Fibroblast of upper back skin (primary cell): ENCODE measurements at regions not wholly inside any gene's neighbourhood (a gene's known extent, or its start where the extent isn't known, plus 50 kb on each side); places are given as distances from the start of the nearest gene placed in this dataset.
A peak's percentile ranks its signal among the peaks of the same experiment; 100 is the strongest.
"Not testable (repeated sequence)": the region's sequence is repeated elsewhere in the genome, so short reads cannot be mapped to it uniquely, and the experiment has no call there.

ENCODE experiments used
- DNase-seq: peaks from one replicate; pipeline ENCODE4 v3.0.0-alpha.2; 2013

GRCh38 chr3:43838877-43839276 is 148.1 kb downstream of the ABHD5 start:
- DNase-seq: no peak

DNA sequence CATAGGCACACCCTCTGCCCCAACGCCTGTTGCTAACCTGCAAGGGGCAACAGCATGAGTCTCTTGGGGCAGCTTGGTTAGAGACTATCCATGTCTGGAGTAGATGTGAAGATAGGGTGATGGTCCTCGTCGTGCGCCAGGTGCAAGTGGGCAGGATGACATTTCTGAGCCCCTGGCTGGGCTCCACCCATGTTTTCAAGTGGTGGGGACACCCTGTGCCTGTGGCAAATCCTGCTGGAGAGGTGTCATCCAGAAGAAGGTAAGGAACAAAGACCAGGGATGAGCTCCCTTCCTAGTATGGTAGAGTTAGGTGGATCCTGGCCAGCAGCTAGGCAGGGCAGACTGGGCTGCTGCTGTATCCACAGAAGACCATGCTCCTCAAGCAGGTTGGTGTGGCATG is 152.6 kb downstream of the ABHD5 start:
- no peak for DNase-seq

GRCh38 chr3:43844757-43845156 is 154.0 kb downstream of the ABHD5 start:
- DNase-seq: no peak

- not testable (repeated sequence) for DNase-seq
Measured at GRCh38 chr3:43845553-43845952, 154.8 kb downstream of the ABHD5 start.

DNA sequence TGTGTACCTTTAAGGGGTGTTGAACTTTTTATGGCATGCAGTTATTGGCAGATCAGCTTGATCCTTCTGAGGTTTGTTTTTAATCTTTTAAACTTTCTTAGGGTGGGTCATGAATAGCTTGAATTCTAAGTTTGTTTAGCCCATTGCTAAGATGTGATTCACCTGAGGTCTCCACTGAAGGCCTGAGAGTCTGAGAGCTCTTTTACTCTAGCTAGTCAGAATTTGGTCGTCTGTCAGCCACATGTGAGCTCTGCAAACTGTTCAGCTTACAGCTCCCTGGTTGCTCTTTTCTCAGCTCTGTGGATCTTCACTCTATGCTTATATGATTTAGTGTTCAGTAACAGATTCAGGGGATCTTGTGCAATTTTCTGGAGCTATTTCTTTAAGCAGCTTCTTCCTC is 161.3 kb downstream of the ABHD5 start:
- DNase-seq: peak; percentile 79

DNA sequence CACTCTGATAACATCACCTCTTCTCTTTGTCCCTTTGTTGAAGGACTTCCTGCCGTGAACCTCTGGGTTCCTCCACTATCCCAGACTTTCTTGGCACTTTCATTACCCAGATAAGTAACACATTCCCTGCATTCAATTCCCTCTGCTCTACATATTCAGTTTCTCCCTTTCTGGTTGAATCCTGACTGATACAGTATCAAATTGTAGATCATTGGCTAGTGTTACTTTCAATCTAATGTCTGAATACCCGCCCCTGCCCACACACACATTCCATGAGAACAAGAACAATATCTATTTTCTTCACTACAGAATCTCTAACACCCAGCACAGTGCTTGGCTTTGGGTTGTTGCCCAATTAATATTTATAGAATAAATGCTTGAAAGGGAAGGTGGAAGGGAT is 163.5 kb downstream of the ABHD5 start:
- DNase-seq: peak; percentile 19

DNA sequence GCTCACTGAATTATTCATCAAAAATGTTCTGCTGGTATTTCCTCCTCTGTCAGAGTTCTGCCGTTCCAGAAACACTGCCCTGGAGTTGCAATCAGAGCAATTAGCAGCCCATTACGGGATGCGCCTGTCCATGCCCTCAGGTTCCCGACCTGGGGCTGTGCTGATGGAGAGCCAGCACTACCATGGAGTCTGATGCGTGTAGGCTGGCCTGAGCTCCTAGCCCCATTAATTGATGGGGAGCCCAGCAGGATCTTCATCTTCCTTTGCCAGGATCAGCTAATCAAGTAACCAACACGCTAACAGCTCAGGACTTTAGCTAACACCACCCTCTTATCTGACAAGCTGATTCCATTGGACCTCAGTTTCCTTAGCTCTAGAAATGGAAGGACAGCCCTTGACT is 164.2 kb downstream of the ABHD5 start:
- no peak for DNase-seq

DNA sequence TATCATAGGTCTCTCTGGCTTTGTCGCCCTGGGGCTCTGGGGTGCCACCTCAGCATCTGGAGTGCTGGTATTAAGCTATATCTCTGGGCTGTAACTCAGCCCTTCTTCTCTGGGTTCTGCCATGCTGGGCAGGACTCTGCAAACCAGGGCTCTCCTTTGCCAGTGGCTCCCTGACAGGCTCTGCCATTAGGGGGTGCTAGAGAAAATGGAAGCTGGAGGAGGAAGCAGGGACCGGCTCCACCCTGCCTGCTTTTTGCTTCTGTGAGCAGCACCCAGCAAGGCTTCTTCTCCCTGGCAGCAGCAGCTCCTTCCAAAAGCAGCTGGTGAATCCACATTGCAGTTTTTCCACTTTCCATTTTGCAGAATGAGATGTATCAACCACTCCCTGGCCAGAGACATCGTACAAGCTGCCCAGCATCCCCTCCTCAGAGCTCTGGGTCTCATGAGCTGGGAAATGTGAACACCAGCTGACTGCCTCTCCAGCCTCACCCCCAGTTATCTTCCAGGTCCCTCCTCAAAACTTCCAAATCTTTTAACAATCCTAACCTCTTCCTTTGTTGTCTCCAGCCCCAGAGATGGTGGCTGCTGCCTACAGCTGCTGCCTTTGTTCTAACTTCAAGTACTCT is 165.0 kb downstream of the ABHD5 start:
- peak; percentile 67 for DNase-seq

DNA sequence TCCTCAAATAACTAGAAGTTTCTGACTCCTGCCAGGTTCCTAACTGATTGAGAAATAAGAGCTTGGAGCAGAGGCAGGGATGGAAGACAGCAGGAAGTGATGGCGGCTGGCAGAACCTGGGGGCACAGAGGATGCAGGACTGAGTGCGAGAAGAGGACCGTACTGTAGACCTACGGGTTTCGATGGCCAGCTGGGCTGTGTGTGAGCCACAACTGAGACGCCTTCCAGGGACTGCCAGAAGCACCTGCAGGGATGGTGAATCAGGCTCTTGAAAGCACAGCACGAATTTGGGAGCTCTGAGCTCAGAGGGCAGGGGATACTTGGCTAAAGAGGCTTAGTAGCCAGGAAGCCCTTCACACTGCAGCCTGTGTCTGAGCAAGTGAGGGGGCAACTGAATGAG is 165.6 kb downstream of the ABHD5 start:
- DNase-seq: no peak

- no peak for DNase-seq
Measured at GRCh38 chr3:43856761-43857160, 166.0 kb downstream of the ABHD5 start.

DNA sequence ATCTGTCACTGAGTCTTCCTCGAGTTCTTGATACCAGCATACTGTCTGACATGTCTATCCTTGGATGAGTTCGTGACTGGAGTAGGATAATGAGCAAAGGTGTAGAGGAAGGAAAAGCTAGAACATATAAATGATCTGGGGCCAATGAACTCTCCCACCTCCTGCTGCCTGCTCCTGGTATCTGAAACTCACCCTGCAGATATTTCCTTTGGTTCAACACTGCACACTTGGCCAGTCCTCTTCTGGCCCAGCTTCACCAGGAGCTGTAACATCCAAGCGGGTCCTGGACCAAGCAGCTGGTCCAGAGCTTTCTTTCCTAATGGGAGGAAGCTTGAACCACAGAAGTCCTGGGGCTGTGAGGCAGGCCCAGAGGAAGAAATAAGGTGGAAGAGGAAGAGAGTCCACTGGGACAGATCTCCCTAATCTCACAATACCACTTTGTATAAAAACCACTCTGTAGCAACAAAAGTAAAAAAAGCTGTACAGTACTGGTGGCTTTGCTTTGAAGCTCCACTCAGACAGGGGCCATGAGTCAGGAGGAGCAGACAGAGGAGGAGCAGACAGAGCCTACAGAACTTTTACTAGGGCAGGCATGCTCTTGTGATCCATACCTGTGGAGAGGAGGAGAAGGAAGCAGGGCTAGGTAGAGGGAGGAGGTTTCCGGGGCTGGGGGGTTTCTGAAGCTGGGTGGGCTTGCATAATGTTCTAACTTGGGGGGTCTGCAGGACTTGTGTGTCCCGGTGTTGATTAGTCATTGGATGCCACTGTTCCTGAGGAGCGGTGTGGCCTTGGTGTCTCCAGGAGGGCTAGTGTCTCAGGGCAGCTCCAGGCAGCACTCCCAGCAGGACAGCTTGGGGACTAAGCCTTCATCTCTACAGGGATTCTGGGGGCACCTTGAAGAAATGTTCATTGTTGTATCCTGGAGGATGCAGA is 166.9 kb downstream of the ABHD5 start:
- peak; percentile 40 for DNase-seq

- DNase-seq: no peak
Measured at GRCh38 chr3:43858294-43858701, 167.6 kb downstream of the ABHD5 start.

DNA sequence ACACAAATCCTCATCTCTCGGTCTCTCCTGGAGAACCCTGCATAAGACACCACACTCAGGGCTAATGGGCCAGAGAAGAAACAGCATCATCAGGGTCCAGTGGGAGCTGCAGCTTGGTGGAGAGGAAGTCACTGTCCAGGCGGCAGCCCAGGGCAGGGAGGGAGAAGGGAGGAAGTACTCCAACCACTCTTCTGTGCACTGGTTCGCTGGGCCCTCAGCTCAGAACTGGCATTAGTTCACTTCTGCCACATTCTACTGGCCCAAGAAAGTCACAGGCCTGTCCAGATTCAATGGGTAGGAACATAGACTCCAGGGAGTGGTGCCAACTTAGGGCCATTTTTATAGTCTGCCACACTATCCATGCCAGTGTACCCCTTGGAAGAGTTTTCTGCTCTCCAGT is 169.0 kb downstream of the ABHD5 start:
- no peak for DNase-seq

DNA sequence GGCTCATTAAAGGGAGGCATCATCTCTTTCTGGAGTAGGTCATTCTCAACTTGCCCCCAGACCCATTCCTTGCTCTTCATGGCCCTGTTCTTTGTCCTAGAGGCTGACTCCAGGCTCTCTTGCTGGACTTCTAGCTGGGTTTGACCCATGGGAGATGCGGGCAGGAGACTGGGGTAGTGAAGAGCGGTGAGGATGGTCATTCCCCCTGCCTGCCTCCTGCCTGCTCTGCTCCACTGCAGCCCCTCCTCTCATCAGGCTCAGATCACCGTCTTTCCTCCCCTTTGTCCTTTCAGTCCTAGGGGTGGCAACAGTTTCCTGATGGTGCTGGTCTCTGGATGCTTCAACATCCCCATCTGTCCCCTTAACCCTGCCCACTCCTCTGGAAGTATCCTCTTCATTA is 170.9 kb downstream of the ABHD5 start:
- no peak for DNase-seq

DNA sequence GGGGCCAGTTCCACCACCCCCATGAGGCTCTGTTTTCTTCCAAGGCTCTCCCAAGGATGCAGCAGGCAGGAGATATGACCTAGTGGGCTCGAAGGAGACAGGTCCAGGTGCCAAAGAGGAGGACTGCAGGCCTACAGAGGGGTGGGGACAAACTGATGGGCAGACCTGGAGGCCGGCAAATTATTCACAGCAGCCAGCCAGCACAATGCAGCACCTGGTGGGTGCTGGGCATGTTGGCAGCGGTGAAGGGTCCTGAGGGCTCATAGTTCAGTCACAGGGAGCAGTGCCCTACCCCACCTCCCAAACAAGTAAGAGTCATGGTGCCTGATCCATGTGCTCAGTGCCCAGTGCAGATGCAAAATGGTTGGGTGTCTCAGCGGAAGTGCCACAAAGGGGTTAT is 171.7 kb downstream of the ABHD5 start:
- DNase-seq: no peak

DNA sequence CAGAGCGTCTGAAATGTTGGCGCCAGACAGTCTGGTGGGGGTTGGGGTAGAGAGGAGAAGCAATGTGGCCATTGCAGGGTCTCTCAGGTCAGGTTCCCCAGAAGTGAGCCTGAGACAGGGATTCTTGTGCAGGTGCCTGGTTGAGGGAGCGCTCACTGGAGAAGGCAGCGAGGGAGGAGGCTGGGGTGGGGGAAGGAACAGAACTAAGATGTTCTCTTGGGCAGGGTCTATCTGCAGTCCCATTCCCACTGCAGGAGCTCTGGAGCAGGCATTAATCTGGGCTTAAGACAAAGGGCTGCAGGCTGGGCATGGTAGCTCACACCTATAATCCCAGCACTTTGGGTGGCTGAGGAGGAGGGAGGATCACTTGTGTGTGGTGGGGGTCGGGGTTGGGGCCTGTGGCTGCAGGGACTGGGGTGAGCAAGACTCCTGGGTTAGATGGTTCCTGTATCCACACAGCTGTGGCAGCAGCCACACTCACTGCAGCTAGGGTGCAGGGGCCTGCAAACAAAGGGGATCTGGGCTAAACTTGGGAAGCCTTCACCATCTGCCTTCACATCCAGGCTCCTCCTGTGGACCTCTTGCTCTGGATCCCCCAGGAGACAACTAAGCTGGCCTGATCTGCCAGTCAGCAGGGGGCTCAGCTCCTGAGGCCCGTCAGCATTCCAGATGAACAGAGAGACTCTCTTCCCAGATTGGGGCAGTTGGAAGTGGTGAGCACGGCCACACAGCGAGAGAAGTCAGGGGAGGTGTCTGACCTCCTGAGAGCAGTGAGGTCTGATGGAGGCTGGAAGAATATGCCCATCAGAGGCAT is 172.5 kb downstream of the ABHD5 start:
- DNase-seq: no peak

- DNase-seq: no peak
Measured at GRCh38 chr3:43863966-43864933, 173.5 kb downstream of the ABHD5 start.

DNA sequence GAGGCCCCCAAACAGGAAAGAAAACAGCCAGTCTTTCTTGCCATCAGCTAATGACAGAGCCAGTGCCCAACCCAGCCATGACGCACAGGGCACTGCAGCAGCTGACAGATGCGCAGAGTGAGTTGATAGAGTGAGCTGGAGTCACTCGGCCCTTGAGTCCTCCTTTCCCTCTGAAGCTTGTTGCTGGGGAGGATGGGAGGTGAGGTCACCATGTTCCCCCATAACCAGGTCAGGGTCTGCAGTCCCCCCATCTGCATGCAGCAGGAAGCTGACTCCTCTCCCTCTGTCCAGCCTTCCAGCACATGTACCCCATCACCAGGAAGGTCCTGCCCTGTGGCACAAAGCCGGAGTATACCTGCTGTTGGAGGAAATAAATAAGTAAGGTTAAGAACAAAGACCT is 174.6 kb downstream of the ABHD5 start:
- DNase-seq: no peak

DNA sequence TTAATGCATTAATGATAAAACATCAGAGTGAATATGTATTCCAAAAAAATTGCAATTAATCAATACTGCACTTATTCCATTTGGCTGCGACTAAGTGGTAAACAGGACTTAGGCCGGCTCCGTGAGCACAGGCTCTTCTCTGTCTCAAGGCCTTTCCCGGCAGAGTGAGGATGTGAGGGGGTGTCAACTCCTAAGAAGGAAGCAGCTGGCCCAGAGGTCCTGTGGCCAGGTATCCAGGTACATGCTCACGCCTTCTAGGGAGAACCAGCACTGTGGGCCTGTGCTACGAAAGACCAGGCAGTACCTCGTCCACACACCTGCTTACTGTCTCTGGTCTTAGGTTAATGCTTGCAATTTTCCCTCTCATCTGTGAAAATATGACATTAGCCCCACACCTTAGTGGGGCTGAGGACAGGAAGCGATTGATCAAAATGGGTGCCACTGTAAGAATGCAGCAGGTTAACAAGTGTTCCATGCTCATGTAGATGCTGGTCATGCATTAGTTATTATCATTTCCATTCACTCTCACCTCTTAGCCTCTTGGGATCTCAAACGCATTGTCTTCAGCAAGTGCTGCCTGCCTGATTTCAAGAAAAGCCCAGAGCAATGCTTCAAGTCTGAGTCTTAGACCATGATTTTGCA is 175.3 kb downstream of the ABHD5 start:
- DNase-seq: no peak

DNA sequence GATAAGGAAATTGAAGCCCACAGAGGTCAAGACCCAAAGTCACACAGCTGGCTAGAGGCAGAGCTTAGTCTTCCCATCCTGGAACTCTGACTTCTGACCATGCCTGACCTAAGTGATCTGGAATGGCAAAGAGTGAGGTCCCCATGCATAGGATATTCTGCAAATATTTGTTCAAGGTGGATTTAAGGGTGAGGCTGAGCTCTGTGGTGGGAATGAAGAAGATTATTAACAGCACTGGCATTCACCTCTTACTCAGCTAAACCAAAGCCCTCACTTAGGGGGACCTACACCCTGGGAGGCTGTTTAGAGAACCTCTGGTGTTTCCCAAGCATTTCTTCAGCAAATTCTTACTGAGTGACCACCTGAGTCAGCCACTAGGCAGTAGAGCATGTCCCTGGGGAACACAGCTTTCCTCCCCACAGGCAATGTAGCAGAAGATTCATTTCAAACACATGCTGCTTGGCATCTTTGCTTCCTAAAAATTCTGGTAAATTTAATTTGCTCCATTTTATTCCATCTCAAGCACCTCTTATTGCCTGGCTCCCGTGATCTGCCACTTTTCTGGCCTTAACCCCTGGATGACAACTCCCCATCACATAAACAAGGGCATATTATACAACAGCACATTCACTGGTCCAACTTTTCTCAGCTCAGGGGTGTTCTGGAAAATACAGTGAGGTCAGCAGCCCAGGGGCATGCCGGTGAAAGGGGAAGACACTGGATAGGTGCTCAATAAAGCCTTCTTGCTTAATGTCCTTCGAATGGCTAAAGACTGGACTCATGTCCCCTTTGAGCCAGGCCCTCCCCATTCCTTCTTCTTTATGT is 176.0 kb downstream of the ABHD5 start:
- peak; percentile 90 for DNase-seq
